ENCODE measurements at regions not wholly inside any gene's neighbourhood (a gene's known extent, or its start where the extent isn't known, plus 50 kb on each side); places are given as distances from the start of the nearest gene placed in this dataset.
"Not testable (repeated sequence)": the region's sequence is repeated elsewhere in the genome, so short reads cannot be mapped to it uniquely, and the experiment has no call there.

DNA sequence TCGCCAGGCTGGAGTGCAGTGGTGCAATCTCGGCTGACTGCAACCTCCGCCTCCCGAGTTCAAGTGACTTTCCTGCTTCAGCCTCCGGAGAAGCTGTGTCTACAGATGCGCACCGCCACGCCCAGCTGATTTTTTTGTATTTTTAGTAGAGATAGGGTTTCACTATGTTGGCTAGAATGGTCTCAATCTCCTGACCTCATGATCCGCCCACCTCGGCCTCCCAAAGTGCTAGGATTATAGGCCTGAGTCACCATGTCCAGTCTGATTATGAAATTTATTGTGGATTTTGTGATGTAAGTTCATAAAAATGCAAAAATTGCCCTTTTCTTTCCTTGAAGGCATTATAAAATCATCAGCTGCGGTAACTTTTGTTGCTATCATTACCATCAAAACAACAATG is 1688.3 kb upstream of the ADGRL3 start:
- peak; percentile 76 for DNase-seq (ENCODE audit: low read depth)

DNA sequence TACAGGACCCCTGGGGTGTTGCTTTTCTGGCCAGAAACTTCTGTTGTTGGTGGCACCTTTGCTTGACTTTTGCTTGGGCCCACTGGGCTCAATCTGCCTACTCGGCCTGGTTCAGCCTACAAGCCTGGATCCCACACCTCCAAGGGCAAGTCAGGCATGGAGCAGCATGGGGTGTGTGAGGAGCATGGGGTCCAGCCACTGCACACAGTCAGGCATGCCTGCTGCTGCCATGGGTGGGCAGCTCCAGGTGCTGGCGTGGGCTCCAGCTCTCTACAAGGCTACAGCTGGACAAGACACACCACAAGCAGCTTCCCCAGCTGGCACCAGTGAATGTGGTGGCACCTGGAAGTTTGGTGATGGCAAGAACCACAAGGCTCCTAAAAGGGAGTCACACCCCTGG is 1683.1 kb upstream of the ADGRL3 start:
- DNase-seq (ENCODE audit: low read depth), result no peak

DNA sequence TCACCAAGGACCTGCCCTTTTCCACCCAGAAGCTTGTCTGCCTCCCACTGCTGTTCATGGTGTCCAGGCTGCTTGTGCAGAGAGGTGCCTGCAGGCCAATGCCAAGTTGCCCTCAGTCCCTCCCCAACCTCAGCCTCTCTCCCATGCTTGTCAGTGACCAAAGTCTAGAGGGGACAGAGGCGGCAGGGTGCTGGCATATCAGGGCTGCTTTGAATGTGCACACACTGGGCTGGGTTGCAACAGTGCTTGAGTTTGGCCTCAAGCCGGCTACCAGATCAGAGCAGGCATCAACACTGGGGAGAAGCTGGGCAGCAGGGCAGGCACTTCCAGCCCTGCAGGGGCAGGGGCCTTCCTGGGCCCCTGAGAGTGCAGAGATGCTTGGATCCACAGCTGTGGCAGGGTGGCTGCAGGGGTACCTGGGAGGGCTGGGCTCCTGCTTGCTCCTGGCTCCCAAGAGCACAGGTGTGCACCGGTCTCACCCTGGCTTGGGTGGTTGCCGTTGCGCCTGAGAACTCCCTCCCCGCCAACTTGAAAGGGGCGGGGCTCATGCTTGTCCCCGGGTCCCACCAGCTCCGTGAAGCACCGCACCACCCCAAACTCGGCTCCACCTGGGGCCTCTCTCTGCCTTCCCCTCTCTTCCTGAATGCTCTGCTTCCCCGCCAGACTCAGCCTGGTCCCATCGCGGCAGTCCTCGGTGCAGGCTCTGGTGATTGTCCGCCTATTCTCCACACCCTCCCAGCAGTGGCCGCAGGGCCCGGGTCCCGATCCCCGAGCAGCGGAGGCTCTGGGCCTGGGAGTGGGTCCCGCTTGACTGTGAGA is 1681.9 kb upstream of the ADGRL3 start:
- no peak for DNase-seq (ENCODE audit: low read depth)

DNA sequence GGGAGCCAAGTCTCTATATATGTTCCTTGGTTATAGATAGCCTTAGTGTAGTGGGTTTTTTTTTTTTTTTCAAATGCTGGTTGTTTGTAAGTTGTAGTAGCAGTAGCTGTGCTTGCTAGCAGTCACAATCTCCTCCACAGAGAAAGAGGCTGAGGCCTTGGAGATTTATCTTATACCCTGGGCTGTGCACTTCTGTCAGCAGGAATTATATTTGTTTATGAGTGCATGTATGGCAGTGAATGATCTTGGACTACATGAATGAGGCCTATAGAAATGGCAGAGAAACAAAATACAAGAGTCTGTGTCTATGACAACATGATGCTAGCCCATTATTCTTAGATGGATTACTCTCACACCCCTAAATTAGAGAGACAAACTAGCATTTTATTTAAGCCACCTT is 1674.2 kb upstream of the ADGRL3 start:
- no peak for DNase-seq (ENCODE audit: low read depth)

DNA sequence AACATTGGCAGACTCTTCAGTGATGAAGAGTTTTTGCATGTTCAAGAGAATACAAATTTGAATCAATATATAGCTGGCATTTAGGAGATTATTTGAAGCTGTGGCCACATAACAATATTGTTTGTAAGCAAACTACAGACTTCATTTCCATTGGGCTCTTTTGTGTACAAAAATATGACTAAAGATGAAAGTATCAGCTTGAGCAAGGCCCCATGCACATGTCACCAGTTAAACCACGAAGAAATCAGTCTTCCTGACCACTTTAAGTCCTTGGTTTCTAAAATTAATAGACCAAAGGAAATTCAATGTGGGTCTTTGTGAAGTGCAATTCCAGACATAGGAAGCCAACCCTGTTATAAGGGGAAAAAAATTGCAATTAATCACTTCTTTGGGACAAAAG is 1664.6 kb upstream of the ADGRL3 start:
- DNase-seq (ENCODE audit: low read depth), result no peak

DNA sequence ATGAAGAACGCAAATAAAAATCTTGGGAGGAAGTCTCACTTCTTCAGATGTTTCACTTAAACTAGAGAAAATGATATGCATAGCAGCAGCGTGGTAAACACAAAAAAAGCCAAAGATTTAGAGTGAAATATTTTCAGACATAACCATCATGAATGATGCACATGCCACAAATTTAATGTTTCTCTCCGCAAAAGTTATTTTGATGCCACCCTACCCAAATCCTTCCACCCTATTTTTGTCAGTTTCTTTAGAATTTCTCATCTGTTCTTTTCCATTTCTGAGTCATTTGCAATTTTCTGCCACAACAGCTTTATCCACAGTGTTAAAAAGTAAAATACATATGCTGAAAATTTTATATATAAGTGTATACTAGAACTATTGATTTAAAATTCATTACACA is 1663.7 kb upstream of the ADGRL3 start:
- DNase-seq (ENCODE audit: low read depth), result no peak

DNA sequence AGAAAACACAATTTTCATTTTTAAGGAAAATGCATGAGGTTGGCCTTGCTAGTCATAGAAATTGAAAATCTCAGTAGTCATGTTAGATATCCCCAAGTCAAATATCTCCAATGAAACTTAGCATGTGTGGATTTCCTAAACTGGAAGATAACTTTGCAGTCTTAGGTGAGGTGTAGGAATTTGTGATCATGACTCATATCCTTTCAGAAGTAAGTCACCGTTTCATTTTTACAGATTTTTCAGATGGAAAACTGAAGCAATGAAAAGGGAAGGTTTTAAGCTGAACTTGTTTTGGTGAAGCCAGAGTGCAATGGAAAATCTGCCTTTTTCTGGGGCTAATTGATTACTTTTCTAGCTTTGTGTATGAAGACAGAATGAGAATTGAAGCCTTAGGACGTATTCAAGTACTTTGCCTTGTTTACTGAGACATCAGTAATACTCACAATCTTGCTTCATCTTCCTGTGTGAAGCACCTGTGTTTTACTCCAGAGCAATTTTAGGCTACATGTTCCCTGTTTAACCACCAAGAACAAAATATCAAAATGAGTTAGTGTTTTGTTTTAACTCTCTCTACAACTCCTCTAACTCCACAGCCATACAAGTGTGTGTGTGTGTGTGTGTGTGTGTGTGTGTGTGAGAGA is 1662.8 kb upstream of the ADGRL3 start:
- no peak for DNase-seq (ENCODE audit: low read depth)

DNA sequence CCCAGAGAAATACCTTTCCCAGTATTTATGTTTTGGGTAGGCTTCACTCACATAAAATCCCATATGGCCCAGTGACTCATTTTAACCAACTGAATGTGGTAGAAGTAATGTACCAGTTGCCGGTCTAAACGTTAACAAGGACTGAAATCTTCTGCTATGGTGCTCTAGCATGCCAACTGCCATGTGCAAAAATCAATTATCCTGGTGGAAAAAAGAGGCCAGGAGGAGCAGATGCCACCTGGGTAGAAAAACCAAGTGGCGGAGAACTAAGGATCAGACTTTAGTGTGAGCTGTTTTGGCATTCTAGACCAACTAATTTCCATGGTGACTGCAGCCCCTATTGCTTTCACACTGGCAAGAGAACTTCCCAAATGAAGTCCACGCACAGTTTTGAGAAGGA is 1660.7 kb upstream of the ADGRL3 start:
- no peak for DNase-seq (ENCODE audit: low read depth)

DNA sequence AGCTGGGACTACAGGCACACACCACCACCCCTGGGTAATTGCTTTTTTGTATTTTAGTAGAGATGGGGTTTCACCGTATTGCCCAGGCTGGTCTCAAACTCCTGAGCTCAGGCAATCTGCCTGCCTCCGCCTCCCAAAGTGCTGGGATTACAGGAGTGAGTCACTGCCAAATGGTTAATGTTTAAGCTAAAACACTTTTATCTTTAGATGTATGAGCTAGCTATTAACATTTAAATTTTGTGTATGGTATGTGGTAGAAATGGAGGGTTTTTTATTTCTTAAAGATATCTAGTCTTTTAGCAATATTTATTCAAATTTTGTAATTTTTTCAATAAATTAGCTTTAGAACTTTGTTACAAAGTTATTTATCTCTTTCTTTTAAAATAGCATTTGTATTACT is 1659.8 kb upstream of the ADGRL3 start:
- no peak for DNase-seq (ENCODE audit: low read depth)

DNA sequence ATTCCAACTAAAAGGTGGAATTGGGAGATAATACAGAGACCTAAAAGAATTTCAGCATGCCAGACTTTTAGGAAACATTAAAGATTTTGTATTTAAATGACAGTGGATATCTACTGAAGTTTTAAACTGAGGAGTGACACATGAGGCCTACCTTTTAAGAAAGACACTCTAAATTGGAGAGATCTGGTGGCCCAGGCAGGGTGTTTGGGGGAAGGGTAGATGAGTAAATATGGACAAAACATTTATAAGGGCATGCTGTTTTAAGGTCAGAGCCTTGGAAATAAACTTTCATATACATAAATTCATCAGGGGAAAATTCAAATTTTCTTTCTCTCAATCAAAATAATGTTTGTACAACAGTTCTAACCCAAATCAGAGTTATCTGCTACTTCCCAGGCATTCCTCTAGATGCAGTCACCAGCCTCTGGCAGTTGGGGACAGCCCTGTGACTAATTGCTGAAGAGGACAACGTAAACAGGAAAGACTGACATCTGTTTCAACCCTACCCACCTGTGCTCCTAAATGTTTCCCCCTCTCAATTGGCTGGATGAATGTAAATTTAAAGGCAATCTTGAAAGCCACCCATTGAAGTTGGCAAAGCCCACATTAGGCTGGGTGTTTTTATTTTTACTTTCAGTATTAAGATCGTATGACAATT is 1646.9 kb upstream of the ADGRL3 start:
- DNase-seq (ENCODE audit: low read depth), result peak; percentile 2

DNA sequence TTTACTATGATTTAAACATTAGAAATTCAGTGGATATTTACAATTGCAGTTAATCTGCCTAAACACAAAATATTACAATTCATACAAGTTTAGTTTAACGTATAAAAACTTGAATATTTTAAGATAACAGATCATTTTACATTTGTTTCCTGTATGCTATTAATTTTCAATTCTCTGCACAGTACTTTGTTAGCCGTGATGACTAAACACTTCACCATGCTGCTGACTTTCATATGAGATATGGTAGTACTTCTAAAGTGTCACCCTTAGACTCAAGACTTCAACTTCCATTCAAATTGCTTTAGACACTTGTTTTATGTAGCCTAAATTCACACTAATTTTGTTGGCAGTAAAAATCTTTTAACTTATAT is 1646.4 kb upstream of the ADGRL3 start:
- DNase-seq (ENCODE audit: low read depth), result peak; percentile 14

DNA sequence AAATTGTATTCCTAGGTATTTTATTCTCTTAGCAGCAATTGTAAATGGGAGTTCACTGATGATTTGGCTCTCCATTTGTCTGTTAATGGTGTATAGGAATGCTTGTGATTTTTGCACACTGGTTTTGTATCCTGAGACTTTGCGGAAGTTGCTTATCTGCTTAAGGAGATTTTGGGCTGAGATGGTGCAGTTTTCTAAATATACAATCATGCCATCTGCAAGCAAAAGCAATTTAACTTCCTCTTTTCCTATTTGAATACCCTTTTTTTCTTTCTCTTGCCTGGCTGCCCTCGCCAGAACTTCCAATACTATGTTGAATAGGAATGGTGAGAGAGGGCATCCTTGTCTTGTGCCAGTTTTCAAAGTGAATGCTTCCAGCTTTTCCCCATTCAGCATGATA is 1643.9 kb upstream of the ADGRL3 start:
- DNase-seq (ENCODE audit: low read depth), result not testable (repeated sequence)

DNA sequence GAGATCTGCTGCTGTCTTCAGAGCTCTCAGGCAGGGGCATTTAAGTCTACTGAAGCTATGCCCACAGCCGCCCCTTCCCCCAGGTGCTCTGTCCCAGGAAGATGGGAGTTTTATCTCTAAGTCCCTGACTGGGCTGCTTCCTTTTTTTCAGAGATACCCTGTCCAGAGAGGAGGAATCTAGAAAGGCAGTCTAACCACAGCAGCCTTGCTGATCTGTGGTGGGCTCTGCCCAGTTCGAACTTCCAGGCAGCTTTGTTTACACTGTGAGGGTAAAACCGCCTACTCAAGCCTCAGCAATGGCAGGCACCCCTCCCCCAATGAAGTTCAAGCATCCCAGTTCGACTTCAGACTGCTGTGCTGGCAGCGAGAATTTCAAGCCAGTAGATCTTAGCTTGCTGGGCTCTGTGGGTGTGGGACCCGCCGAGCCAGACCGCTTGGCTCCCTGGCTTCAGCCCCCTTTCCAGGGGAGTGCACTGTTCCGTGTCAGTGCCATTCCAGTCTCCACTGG is 1639.9 kb upstream of the ADGRL3 start:
- DNase-seq (ENCODE audit: low read depth), result not testable (repeated sequence)

DNA sequence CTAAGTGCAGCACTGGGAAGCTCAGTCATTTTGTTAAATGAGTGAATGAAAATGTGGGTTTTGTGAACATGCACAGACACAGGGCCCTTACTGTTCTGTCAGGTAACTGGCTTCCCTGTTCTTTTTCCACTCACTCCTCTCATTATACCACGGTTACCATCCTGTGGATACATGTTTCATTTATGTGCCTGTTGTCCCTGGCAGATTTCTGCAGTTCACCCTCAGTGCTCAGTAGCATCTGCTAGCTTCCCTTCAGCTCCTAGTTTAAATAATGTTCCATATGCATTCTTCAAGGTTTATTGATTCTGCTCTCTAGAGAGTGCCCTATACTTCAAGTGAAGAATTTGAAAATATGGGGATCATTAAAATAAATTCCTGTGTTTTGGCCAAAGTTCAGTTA is 1634.3 kb upstream of the ADGRL3 start:
- no peak for DNase-seq (ENCODE audit: low read depth)

DNA sequence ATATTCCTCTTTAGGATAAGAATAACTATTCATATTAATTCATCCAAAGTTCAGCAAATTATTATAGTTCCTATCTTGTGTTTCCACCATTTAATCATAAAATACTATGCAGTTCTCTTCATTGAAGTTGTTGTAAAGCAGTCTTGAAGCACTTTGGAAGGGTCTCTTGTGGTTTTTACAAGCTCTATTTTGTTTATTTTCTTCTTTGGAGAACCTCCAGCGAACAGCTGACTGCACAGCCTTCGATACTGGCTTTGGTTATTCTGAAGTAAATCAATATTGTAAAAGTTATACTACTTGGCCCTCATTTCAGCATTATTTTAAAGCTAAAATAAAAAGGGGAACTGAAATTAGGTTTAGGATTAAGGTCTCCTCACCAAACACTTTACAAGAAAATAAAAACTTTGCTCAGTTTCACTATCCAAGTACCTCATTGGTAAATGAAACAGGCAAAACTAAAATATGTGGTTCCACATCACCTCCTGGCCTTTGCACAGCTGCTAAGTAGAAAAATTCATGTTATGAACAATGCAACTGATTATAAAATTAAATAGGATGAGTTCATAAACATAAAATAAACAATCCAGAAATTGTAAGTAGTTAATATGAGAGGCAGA is 1629.2 kb upstream of the ADGRL3 start:
- no peak for DNase-seq (ENCODE audit: low read depth)

DNA sequence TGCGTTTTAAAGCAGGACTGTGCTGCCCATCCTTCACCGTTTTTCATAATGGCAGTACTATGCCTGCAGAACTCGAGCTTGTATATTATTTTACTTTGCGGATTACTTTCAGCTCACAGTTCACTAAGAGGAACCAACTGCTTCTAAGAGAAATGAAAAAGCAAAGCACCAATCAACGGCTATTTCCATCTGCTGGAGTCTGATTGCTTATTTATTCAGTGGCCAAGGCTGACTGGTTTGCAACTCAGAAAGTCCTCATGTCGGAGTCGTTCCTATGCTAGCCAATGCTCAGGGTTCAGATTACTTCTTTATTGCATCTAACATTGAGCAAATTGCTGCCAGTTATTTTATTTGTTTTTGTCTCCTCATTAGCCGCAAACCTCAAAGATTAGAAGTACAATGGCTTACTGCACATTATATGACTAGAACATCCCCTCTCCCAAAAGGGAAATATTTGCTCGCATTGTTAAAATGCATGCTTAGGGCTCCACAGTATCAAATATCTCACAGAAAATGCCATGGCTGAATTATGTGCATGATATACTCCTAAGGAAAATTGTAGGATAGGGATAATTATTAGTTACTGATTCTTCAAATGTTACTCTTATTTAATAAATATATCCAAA is 1628.2 kb upstream of the ADGRL3 start:
- peak; percentile 17 for DNase-seq (ENCODE audit: low read depth)

DNA sequence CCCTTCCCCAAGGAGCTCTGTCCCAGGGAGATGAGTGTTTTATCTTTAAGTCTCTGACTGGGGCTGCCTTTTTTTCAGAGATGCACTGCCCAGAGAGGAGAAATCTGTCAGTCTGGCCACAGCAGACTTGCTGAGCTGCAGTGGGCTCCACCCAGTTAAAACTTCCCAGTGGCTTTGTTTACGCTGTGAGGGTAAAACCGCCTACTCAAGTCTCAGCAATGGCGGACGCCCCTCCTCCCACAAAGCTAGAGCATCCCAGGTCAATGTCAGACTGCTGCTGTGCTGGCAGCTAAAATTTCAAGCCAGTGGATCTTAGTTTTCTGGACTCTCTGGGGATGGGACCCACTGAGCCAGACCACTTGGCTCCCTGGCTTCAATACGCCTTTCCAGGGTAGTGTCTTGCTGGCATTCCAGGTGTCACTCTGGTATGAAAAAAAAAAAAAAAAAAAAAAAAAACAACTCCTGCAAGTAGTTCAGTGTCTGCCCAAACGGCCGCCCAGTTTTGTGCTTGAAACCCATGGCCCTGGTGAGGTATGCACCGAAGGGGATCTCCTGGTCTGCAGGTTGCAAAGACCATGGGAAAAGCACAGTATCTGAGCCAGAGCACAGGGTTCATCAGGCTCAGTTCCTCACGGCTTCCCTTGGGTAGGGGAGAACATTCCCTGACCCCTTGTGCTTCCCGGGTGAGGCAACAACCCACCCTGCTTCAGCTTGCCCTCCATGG is 1616.1 kb upstream of the ADGRL3 start:
- DNase-seq (ENCODE audit: low read depth), result no peak

DNA sequence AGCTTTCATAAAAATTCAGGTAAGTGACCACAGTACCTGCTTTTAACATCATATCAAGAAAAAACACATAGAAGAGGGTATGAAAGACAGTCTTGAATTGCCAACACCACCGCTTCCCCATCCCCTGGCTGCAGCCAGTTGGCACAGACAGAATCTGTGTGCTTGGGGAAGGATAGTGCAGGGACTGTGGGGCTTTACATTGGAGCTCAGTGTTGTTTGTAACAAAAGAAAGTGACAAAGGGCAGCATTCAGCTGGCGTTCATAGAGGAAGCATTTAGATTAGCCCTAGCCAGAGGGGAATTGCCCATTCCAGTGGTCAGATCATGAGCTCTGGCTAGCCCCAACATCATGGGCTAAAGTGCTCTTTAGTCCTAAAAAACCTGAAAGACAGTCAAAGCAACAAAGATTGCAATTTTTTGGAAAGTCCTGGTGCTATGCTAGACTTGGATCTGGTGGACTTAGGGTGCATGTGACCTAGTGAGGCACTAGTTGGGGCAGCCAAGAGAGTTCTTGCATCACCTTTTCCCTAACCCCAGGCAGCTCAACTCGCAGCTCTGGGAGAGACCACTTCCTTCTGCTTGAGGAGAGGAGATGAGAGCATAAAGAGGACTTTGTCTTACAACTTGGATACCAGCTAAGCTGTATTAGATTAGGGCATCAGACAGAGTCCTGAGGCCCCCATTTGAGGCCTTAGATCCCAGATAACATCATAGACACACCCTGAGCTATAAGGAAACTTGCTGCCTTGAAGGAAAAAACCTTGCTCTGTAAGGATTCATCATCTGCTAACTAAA is 1602.4 kb upstream of the ADGRL3 start:
- no peak for DNase-seq (ENCODE audit: low read depth)

DNA sequence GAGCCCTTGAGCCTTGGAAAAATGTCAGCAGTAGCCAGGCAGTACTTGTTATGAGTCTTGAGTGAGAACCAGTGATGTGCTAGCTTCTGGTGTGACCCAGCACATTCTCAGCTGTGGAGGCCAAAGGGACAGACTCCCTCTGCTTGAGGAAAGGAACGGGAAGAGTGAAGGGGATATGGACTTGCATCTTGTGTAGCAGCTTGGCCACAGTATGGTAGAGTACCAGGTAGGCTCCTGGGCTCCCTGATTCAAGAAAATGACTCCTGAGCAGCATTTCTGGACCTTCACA is 1601.9 kb upstream of the ADGRL3 start:
- DNase-seq (ENCODE audit: low read depth), result no peak

DNA sequence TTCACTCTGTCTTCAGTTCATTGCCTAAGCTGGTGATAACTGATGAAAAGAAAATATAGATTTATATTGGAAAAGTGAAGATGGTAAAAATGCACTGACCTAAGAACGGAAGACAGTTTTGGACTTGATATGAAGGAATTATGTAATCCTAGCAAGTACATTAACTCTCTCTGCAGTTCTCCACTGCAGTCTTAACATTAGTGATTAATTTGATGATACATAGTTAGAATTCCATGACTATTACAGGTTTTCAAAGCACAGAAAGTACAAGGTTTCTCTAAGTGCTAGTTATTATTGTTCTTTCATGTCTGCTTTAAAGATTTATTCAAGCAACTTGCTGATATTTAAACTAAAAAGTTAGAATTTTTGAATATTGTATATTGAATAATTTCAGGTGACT is 1591.7 kb upstream of the ADGRL3 start:
- DNase-seq (ENCODE audit: low read depth), result no peak

DNA sequence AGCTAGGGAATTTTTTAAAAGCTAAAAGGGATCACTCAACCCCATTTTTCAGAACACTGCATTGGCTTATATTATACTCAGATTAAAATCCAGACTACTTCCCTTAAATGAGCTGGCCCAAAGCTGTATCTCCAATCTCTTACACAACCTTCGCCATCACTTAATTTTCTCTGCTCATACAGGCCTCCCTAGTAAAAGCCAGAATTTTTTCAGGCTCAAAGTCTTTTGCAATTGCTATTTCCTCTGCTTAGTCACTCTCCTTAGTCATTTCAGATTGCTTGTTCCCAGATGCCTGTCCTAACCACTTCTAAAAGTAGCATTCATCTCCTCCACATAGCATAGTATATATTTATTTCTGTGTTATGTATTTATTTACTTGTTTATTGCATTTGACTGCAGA is 1587.9 kb upstream of the ADGRL3 start:
- DNase-seq (ENCODE audit: low read depth), result peak; percentile 71
